Endothelial cell of umbilical vein (primary cell): ENCODE measurements at regions not wholly inside any gene's neighbourhood (a gene's known extent, or its start where the extent isn't known, plus 50 kb on each side); places are given as distances from the start of the nearest gene placed in this dataset.

Experiments used
- POLR2A ChIP-seq: IDR thresholded peaks from 2 replicates; pipeline ENCODE4 v1.6.1; 2012; ENCODE audit warnings: low read depth, mild to moderate bottlenecking, control low read depth, low read length
- TF ChIP-seq, protein P1 (sequence below), 2 donors: IDR thresholded peaks; 1 replicate in 1 of 2; 2 replicates in 1 of 2; pipeline ENCODE4 v1.5.1; 2011; ENCODE audit warnings: low read length in 2 of 2, mild to moderate bottlenecking in 2 of 2, moderate library complexity in 2 of 2, control low read depth in 1 of 2, inconsistent platforms in 1 of 2, low read depth in 1 of 2; ENCODE audit not compliant: insufficient read depth in 1 of 2; ENCODE audit errors: extremely low read depth in 1 of 2

DNA sequence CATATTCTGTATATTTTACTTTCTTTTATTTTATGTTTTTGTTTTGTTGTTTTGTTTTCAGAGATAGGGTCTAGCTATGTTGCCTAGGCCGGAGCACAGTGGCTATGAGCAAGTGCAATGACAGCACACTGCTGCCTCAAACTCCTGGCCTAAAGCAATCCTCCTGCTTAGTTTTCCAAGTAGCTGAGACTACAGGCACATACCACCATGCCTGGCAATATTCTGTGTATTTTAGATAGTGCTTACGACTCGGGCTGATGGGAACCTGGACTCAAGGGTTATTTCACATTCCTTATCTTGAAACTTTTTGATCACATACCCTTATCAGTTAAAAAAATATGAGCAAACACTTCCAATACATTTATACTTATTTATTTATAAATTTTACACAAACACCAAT lies 119.0 kb upstream of the STARD4 start:
- TF ChIP-seq, protein P1, sequence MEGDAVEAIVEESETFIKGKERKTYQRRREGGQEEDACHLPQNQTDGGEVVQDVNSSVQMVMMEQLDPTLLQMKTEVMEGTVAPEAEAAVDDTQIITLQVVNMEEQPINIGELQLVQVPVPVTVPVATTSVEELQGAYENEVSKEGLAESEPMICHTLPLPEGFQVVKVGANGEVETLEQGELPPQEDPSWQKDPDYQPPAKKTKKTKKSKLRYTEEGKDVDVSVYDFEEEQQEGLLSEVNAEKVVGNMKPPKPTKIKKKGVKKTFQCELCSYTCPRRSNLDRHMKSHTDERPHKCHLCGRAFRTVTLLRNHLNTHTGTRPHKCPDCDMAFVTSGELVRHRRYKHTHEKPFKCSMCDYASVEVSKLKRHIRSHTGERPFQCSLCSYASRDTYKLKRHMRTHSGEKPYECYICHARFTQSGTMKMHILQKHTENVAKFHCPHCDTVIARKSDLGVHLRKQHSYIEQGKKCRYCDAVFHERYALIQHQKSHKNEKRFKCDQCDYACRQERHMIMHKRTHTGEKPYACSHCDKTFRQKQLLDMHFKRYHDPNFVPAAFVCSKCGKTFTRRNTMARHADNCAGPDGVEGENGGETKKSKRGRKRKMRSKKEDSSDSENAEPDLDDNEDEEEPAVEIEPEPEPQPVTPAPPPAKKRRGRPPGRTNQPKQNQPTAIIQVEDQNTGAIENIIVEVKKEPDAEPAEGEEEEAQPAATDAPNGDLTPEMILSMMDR (IDR thresholded peaks at IDR 0.05; ENCODE audit: extremely low read depth in 1 of 2, insufficient read depth in 1 of 2, low read depth in 1 of 2, low read length in 2 of 2), result no peak
- no peak for TF ChIP-seq POLR2A
